ENCODE measurements at regions not wholly inside any gene's neighbourhood (a gene's known extent, or its start where the extent isn't known, plus 50 kb on each side); places are given as distances from the start of the nearest gene placed in this dataset.

DNA sequence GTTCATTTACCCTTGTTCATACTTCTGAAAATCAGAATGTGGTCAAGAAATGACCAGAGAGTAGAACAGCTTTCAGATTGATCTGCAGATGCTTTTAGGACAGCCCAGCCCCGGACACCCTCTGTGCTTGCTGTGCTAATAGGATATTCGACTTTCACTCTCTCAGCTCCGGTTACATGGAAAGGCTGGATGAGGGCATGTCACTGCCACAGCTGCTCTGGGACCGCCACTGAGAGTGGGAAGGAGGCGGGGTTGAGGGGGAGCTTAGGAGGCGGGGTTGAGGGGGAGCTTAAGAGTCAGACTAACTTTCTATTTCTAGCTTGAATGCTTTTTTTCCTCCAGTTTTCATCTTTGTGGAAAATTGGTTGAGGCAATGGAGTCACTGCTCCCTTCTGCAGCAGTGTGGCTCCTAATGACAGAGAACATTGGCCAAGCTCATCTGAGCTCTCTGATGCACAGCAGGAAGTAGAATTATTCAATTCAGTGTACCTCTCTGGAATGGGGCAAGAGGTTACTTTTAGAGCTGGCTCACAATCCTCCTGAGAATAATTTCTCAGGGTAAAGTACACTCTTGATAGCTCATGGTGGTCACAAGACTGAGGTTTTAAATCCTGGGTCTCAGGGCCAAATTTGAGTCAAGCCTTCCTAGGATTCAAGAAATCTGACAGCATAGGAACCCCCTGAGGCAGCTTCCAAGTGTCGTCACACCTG lies 74.6 kb upstream of the NPAS1 start:
- DNase-seq (ENCODE audit: low spot score), result no peak

- no peak for DNase-seq (ENCODE audit: low spot score)
Observed at GRCh38 chr19:46945694-46946489, 73.7 kb upstream of the NPAS1 start.

DNA sequence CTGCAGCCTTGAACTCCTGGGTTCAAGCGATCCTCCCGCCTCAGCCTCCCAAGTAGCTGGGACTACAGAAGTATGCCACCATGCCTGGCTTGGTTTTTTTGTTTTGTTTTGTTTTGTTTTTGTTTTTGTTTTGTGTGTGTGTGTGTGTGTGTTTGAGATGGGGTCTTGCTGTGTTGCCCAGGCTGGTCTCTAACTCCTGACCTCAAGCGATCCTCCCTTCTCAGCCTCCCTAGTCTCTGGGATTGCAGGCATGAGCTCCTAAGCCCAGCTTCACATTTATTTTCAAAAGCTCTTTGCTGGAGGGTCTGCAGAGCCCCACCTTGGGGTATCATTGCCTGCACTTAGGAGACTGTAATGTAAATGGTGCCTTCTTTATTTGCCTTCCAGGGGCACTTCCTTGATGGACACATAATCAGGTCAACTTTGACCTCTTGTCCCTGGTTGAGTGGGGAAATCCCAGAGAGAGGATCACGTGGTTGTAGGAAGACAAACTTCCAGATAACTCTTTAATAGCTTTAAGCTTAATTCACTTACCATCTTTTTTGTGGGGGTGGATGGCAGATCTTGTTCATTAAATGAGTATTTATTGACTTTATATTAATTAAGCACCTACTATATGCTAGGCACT lies 72.9 kb upstream of the NPAS1 start:
- DNase-seq (ENCODE audit: low spot score), result no peak

- DNase-seq (ENCODE audit: low spot score), result no peak
Observed at GRCh38 chr19:46947866-46948265, 71.8 kb upstream of the NPAS1 start.

DNA sequence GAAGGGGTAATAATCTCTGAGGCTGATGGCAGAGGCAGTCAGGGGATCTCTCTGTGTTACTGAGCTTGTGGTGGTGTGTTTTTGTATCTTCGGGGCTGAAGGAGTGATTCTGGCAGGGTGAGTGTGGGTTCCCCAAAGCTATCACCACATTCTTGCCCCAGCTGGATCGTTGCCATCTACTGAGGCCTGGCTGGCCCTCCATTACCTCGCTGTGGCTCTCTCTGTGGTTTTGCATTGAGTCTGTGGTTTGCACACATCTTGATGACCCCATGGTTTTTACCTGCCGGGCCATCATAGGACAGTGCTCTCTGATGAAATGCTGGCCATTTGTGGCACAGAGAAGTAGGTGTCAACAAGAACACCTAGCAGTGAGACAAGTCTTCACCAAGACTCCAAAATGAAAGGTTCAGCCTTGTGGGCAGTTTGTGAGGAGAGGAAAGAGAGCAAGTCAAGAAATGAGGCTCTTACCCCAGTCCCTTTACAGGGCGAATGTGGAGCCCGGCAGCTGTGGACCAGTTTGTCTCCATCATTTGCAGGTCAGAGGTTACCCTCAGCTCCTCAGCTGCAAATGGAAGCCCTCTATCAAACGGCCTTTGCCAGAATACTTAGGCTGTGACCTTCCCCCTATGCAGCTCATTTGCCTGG lies 69.0 kb upstream of the NPAS1 start:
- no peak for DNase-seq (ENCODE audit: low spot score)

DNA sequence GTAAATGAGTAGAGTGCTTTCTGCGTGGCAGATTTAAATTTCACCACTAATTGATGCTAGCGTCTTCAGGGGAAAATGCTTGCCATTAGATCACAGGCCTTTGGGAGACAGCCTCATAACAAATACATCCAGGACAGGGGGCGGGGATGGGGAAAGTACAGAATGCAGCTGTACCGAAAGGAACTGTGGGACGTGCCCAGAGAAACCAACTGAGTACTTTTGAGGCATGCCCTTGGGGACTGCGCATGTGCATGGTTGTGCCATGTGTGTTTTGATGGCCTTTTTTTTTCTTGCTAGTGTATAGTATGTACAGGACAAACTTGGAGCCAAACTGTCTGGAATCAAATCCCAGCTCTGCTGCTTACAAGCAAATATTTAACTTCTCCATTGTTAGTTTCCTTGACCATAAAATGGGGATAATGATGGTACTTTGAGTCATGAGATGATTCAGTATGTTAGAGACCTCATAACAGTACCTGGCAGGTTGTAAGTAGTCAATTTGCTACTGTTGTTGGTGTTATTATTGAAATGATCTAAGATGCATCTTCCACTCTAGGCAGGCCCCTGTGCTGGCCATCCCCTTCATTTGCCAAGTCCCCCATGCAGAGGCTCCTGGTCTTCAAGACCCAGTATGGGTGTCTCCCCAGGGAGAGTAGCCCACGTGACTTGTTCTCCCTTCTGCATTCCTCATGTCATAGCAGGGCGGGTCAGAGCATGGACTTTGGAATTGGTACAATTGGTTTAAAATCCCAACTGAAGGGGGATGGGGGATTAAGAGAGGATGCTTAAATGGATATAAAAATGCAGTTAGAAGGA lies 68.3 kb upstream of the NPAS1 start:
- DNase-seq (ENCODE audit: low spot score), result no peak

- DNase-seq (ENCODE audit: low spot score), result no peak
Observed at GRCh38 chr19:46952874-46953273, 66.8 kb upstream of the NPAS1 start.

DNA sequence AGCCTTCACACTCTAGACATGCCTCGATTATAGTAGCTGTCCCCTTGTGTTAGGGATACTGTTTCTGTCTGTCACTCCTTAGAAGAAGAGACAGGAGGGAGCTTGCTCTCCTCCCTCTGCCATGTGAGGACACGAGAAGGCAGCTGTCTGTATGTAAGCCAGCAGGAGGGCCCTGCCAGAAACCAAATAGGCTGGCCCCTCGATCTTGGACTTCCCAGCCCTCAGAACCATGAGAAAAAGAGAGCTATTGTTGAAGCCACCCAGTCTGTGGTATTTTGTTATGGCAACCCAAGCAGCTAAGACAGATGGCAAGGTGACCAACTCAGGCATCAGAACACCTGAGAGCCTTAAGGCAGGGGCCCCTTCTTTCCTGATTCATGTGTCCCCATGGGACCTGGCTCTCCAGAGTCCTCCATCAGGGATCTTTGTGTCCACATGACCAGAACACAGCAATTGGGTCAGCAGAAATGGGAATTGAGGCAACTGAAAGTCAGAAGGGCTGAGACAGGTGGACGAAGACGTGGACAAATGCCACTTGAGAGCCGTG lies 65.6 kb upstream of the NPAS1 start:
- no peak for DNase-seq (ENCODE audit: low spot score)

DNA sequence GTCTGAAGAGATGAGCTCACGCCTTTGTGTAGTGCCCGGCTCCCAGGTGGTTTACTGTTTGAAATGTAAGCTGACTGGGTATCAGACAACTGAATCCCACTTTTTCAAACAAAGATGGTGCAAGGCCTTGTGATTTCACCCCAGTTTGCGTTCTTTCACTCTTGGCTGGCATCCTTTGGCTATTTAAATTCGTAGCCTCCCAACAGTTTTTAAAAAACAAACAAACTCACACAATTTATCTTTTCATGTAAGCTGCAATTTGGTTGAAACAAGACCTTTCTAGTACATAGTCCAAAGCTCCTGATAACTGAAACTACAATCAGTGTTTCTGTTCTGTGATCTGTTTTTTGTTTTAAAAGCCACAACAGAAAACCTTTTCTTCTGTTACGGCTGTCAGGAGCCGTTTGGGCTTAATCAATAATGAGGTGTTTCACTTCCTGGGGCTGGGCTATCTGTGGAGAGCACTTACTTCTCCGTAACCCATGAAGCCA lies 65.1 kb upstream of the NPAS1 start:
- DNase-seq (ENCODE audit: low spot score), result peak; percentile 40

DNA sequence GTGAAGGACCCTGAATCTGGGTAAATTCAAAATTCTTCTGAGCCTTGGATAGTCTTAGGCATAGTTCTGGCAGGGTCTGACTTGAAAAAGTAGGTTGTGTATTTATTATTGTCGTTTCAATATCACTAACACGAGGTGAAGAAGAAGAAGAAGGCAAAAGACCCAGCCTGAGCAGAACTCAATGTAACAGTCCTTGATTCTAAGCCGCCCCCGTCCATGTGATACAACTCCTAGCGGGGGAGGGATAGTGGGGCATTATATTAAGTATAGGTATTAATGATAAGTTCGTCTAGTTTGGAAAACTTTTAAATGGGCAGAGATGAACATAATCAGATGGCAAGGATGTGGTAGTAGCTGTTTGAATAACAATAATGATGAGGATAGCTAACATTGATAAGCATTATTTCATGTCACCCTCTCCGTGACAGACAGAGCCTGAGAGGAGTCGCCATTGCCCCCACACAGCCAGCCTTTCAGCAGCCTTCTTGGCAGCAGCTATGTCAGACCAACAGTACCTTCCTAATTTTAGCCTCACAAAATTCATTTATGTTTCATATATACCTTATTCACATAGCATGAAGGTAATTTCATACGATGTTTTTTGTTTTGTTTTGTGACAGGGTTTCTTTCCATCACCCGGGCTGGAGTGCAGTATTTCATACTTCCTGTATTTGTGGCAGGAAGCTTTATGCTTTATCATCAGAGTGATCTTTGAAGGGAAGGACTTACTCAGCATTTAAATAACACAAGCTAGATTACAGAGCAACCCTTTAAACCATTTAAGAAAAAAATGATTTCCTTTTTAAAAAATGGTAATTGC lies 64.4 kb upstream of the NPAS1 start:
- peak; percentile 69 for DNase-seq (ENCODE audit: low spot score)

DNA sequence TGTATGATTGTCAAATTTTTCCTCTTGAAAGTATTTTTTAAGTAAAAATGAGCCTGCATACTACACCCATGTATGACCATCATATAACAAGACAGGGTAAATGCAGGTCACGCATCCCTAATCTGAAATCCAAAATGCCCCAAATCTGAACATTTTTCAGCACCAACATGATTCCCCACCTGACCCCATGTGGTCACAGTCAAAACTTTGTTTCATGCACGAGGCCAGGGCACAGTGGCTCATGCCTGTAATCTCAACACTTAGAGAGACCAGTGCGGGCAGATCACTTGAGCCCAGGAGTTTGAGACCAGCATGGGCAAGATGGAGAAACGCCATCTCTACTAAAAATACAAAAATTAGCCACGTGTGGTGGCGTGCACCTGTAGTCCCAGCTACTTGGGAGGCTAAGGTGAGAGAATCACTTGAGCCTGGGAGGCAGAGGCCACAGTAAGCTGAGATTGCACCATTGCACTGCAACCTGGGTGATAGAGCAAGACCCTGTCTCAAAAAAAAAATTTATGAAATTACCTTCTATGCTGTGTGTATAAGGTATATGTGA lies 63.7 kb upstream of the NPAS1 start:
- DNase-seq (ENCODE audit: low spot score), result no peak

DNA sequence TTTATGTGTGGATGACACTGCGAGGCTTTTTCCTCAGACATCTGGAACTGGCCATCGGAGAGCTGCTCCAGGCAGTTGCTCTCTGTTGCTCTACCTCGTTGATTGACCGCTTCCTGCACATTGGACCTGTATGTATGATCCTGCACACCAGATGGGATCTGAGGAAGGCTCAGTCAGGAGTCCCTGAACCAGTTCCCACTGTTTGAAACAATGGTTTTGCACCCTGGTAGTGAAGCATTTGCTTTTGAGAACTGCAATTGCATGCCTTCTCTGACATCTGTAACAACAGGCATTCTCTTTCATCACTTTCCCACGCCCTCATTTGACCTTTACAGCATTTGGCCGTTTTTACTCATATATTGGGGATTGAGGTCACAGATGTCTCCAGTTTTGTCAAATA lies 61.1 kb upstream of the NPAS1 start:
- no peak for DNase-seq (ENCODE audit: low spot score)

- DNase-seq (ENCODE audit: low spot score), result no peak
Observed at GRCh38 chr19:46959894-46960556, 59.6 kb upstream of the NPAS1 start.

DNA sequence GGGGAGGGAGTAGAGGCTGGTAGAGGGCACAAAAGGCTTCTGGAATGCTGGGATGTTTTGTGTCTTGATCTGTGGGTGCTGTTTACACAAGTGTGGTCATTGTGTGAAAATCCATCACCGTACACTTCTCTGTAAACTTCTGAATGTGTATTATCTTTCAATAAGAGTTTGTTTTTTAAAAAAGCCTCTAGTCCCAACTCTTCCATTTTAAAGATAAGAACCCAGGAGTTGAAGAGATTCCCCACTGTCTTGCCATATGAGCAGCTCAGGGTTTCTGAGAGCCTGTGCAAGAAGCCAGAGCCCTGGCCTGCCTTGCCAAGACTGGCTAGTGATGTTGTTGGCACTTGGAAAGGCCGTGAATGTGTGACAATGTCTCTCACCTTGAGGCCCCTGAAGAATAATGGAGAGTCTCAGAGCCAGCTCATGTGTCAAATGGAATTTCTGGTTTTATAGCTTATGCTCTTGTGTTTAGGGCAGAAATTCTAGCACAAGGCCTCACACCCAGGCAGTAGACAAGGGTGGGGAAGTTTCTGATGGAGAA lies 57.5 kb upstream of the NPAS1 start:
- no peak for DNase-seq (ENCODE audit: low spot score)

DNA sequence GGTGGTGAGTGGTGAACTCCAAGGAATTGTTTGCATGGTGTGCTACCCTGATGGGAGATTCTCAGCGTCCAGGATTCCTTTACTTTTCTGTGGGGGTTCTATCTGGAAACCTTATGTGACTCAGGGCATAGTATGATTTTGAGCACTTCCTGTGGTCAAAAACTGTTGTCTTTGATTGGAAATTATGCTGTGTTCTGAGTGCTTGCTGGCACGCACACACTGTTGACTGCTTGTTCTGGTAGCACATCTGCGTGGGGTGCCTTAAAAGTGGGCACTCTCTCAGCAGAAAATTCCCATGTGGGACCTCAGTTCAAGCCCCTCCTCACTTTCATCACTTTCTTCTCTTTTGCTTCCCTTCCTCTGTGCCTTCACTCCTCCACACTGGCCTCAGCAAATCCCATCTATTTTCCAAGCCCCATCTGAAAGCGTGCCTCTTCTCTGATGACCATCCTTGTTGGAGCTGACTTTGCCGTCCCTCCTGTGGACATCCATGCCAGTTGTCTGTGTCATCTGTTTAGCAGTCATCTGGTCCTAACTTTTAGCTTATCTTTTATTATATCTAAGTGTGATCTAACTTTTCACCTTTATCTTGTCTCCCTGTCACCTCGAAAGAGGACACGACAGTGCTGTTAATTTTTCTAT lies 56.4 kb upstream of the NPAS1 start:
- DNase-seq (ENCODE audit: low spot score), result no peak

GRCh38 chr19:46967578-46968032 lies 52.0 kb upstream of the NPAS1 start:
- peak; percentile 51 for DNase-seq (ENCODE audit: low spot score)

Data from CD4-positive, alpha-beta T cell treated with Interleukin-6 at 100 ng/mL for 8 hours (primary cell).